Keratinocyte (primary cell): ENCODE measurements at regions not wholly inside any gene's neighbourhood (a gene's known extent, or its start where the extent isn't known, plus 50 kb on each side); places are given as distances from the start of the nearest gene placed in this dataset.

ENCODE experiments used
- CTCF ChIP-seq, 3 experiments: IDR thresholded peaks in 1 of 3; conservative IDR thresholded peaks in 1 of 3; optimal IDR thresholded peaks in 1 of 3; 2 replicates in 2 of 3; 3 replicates in 1 of 3; pipeline versions ENCODE3 to v1.5.1; 2011; ENCODE audit warnings: low read length in 3 of 3, mild to moderate bottlenecking in 3 of 3, moderate library complexity in 2 of 3, control low read depth in 1 of 3, inconsistent platforms in 1 of 3; ENCODE audit not compliant: insufficient read depth in 2 of 3; ENCODE audit errors: extremely low read depth in 1 of 3
- EZH2 ChIP-seq: IDR thresholded peaks from one replicate; pipeline ENCODE4 v1.6.1; 2012; ENCODE audit warnings: inconsistent platforms, mild to moderate bottlenecking, low read length, moderate library complexity

- TF ChIP-seq EZH2: no peak
- no peak for TF ChIP-seq CTCF (optimal IDR thresholded peaks at IDR 0.05 in 1 of 3, IDR thresholded peaks at IDR 0.05 in 1 of 3, conservative IDR thresholded peaks at IDR 0.05 in 1 of 3; ENCODE audit: extremely low read depth in 1 of 3, insufficient read depth in 2 of 3, low read length in 3 of 3)
Measured at GRCh38 chr1:209218113-209218512, 365.4 kb upstream of the CAMK1G start.
